ENCODE measurements at regions not wholly inside any gene's neighbourhood (a gene's known extent, or its start where the extent isn't known, plus 50 kb on each side); places are given as distances from the start of the nearest gene placed in this dataset.

DNA sequence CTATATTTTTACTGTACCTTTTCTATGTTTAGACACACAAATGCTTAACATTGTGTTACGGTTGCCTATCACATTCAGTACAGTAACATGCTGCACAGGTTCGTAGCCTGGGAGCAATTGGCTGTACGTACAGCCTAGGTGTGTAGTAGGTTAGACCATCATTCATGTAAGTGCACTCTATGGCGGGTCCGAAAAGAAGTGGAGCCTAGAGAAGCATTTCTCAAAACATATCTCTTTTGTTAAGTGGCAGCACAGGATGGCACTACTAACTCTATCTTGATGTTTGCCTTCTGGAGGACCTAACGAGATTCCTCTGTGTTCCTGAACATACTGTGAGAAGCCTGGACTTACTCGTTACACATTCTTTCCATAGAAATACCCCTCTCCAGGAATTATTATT, 132.3 kb upstream of the ADPGK start:
- H2BK120ac ChIP-seq (ENCODE audit: low read depth, low read length, poor library complexity, severe bottlenecking) = no peak overlapping the region
- no peak overlapping the region for H3K23ac ChIP-seq (ENCODE audit: insufficient read length, low read depth, low read length)
- H3K79me2 ChIP-seq (ENCODE audit: insufficient read depth, low read length) = no peaks in the 10 kb centered on the region
- H4K8ac ChIP-seq (replicated peaks; ENCODE audit: insufficient read length, low read depth, low read length) = no peak overlapping the region
- peaks cover 6% of the 10 kb centered on the region; the same call in 1 of the 2 replicates for H3K27me3 Mint-ChIP-seq (ENCODE audit: low read depth)
- H2BK5ac ChIP-seq (ENCODE audit: insufficient read length, low read length) = no peak overlapping the region
- H3K9me3 Mint-ChIP-seq = no peaks in the 10 kb centered on the region
- no peak overlapping the region for H3K4me3 Mint-ChIP-seq
- H3K27ac ChIP-seq (ENCODE audit: insufficient read length, low read depth, low read length) = no peak overlapping the region
- H4K91ac ChIP-seq (ENCODE audit: insufficient read length, low read depth, low read length) = no peak overlapping the region
- no peak overlapping the region for H2AK5ac ChIP-seq (ENCODE audit: insufficient read length, low read length)
- no peak overlapping the region for H2BK15ac ChIP-seq (ENCODE audit: low read depth, low read length)
- H4K5ac ChIP-seq (ENCODE audit: insufficient read length, low read depth, low read length) = no peak overlapping the region
- no peak overlapping the region for H3K4ac ChIP-seq (ENCODE audit: low read depth, low read length)
- TF ChIP-seq, protein P1, sequence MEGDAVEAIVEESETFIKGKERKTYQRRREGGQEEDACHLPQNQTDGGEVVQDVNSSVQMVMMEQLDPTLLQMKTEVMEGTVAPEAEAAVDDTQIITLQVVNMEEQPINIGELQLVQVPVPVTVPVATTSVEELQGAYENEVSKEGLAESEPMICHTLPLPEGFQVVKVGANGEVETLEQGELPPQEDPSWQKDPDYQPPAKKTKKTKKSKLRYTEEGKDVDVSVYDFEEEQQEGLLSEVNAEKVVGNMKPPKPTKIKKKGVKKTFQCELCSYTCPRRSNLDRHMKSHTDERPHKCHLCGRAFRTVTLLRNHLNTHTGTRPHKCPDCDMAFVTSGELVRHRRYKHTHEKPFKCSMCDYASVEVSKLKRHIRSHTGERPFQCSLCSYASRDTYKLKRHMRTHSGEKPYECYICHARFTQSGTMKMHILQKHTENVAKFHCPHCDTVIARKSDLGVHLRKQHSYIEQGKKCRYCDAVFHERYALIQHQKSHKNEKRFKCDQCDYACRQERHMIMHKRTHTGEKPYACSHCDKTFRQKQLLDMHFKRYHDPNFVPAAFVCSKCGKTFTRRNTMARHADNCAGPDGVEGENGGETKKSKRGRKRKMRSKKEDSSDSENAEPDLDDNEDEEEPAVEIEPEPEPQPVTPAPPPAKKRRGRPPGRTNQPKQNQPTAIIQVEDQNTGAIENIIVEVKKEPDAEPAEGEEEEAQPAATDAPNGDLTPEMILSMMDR (conservative IDR thresholded peaks at IDR 0.05) = no peak
- no CpG with 5 or more reads among the region's 7 CpGs for WGBS (ENCODE audit: extremely low coverage, insufficient read length, low lambda C conversion rate)
- H3K79me1 ChIP-seq (ENCODE audit: insufficient read depth, low read depth, low read length, poor library complexity, severe bottlenecking) = no peaks in the 10 kb centered on the region
- H3K23me2 ChIP-seq (ENCODE audit: insufficient read length, low read depth, low read length, poor library complexity, severe bottlenecking) = no peaks in the 10 kb centered on the region
- H2BK12ac ChIP-seq (ENCODE audit: insufficient read length, low read depth, low read length) = no peak overlapping the region
- H3K27ac Mint-ChIP-seq = no peak overlapping the region
- DNase-seq = no peak
- no peak overlapping the region for H3K9ac ChIP-seq (ENCODE audit: extremely low read depth, insufficient read length, low read length)
- H3K56ac ChIP-seq (ENCODE audit: insufficient read length, low read depth, low read length) = no peak overlapping the region
- no peaks in the 10 kb centered on the region for H3K36me3 Mint-ChIP-seq (ENCODE audit: insufficient read depth in 1 of 3, low read depth in 3 of 3)
- no peak overlapping the region for H2BK20ac ChIP-seq (ENCODE audit: low read depth, low read length, poor library complexity, severe bottlenecking)
- H3K18ac ChIP-seq (ENCODE audit: insufficient read length, low read depth, low read length) = no peak overlapping the region
- H3K4me2 ChIP-seq (ENCODE audit: insufficient read depth, insufficient read length, low read length) = no peak overlapping the region
- no peaks in the 10 kb centered on the region for H3K4me1 Mint-ChIP-seq
- H4K20me1 ChIP-seq (ENCODE audit: control insufficient read depth, insufficient read depth, insufficient read length) = no peaks in the 10 kb centered on the region
- no peak overlapping the region for H3K14ac ChIP-seq (ENCODE audit: insufficient read depth, low read length)
- H3K27me3 ChIP-seq (ENCODE audit: insufficient read depth, low read length) = no peaks in the 10 kb centered on the region
- H3T11ph ChIP-seq (ENCODE audit: low read length) = no peak overlapping the region
- no peaks in the 10 kb centered on the region for H3K4me1 ChIP-seq (ENCODE audit: insufficient read depth, low read length)
- H2AFZ ChIP-seq (ENCODE audit: low read length) = no peak overlapping the region
- no peaks in the 10 kb centered on the region for H3K9me3 ChIP-seq (ENCODE audit: control insufficient read depth, low read depth, low read length)
